HEK293T (cell line): ENCODE measurements at regions not wholly inside any gene's neighbourhood (a gene's known extent, or its start where the extent isn't known, plus 50 kb on each side); places are given as distances from the start of the nearest gene placed in this dataset.

Experiments
- CTCF ChIA-PET: fragments of 350-600 bp; formaldehyde crosslinking; extraction: SDS; loops from one replicate; lab custom pipeline; 2021; ENCODE audit warnings: antibody characterized with exemption, inconsistent platforms; lab: Yijun Ruan, JAX
- POLR2A ChIA-PET: fragments of 350-600 bp; formaldehyde crosslinking; extraction: SDS; loops from one replicate; lab custom pipeline; 2020; ENCODE audit warnings: antibody characterized with exemption, inconsistent platforms; lab: Yijun Ruan, JAX
- DNase-seq: peaks from one replicate; pipeline ENCODE4 v3.0.0; 2012; ENCODE audit warnings: mixed read lengths; ENCODE audit errors: extremely low spot score
- ARNT ChIP-seq: fragments of 450-650 bp; IDR thresholded peaks from 2 replicates; pipeline ENCODE4 v1.6.1; 2017; ENCODE audit warnings: mild to moderate bottlenecking
- BHLHE40 ChIP-seq: fragments of 450-650 bp; IDR thresholded peaks from 2 replicates; pipeline ENCODE4 v1.6.1; 2016; ENCODE audit warnings: mild to moderate bottlenecking, moderate library complexity, borderline replicate concordance
- CTBP1 ChIP-seq: fragments of 450-650 bp; IDR thresholded peaks from 2 replicates; pipeline ENCODE4 v1.6.1; 2016; ENCODE audit warnings: borderline replicate concordance
- ELF4 ChIP-seq: fragments of 450-650 bp; IDR thresholded peaks from 2 replicates; pipeline ENCODE4 v1.6.1; 2017; ENCODE audit warnings: antibody characterized with exemption
- FOXA1 ChIP-seq: fragments of 450-650 bp; IDR thresholded peaks from 2 replicates; pipeline ENCODE4 v1.6.1; 2016; ENCODE audit warnings: mild to moderate bottlenecking
- FOXK2 ChIP-seq: fragments of 450-650 bp; IDR thresholded peaks from 2 replicates; pipeline ENCODE4 v1.6.1; 2016; ENCODE audit warnings: mild to moderate bottlenecking
- FOXM1 ChIP-seq: fragments of 450-650 bp; IDR thresholded peaks from 2 replicates; pipeline ENCODE4 v1.6.1; 2017; ENCODE audit warnings: mild to moderate bottlenecking, borderline replicate concordance
- HDGF ChIP-seq: fragments of 450-650 bp; IDR thresholded peaks from 2 replicates; pipeline ENCODE4 v1.6.1; 2017; ENCODE audit warnings: antibody characterized with exemption, borderline replicate concordance
- L3MBTL2 ChIP-seq: fragments of 450-650 bp; conservative IDR thresholded peaks from 2 replicates; pipeline ENCODE4 v1.6.1; 2016; ENCODE audit warnings: mild to moderate bottlenecking
- LEF1 ChIP-seq: fragments of 450-650 bp; IDR thresholded peaks from 2 replicates; pipeline ENCODE4 v1.6.1; 2017; ENCODE audit warnings: mild to moderate bottlenecking, borderline replicate concordance
- NFRKB ChIP-seq: fragments of 450-650 bp; IDR thresholded peaks from 2 replicates; pipeline ENCODE4 v1.6.1; 2016; ENCODE audit warnings: mild to moderate bottlenecking, moderate library complexity
- PKNOX1 ChIP-seq: fragments of 450-650 bp; IDR thresholded peaks from 2 replicates; pipeline ENCODE4 v1.6.1; 2016
- SP1 ChIP-seq: fragments of 450-650 bp; IDR thresholded peaks from 2 replicates; pipeline ENCODE4 v1.6.1; 2017
- SUZ12 ChIP-seq: fragments of 450-650 bp; IDR thresholded peaks from 2 replicates; pipeline ENCODE4 v1.6.1; 2016; ENCODE audit warnings: mild to moderate bottlenecking
- TARDBP ChIP-seq: fragments of 450-650 bp; IDR thresholded peaks from 2 replicates; pipeline ENCODE4 v1.6.1; 2016
- ZNF384 ChIP-seq: fragments of 450-650 bp; IDR thresholded peaks from 2 replicates; pipeline ENCODE4 v1.6.1; 2016

- TF ChIP-seq FOXM1 = no peak
- no peak for TF ChIP-seq SP1
- TF ChIP-seq SUZ12 = no peak
- no peak for TF ChIP-seq CTBP1
- TF ChIP-seq BHLHE40 = no peak
- TF ChIP-seq TARDBP = no peak
- no peak for TF ChIP-seq PKNOX1
- no peak for TF ChIP-seq LEF1
- no peak for TF ChIP-seq FOXA1
- TF ChIP-seq ARNT = no peak
- TF ChIP-seq ELF4 = no peak
- TF ChIP-seq NFRKB = no peak
- no peak for TF ChIP-seq L3MBTL2
- TF ChIP-seq ZNF384 = no peak
- no peak for TF ChIP-seq HDGF
- no peak for TF ChIP-seq FOXK2
- no peak for DNase-seq
- ChIA-PET POLR2A (no interaction called here), CTCF (interaction anchor here (1.4 kb wide), 1 partner anchor 15 kb away, joined by 4 read pairs; no protein-coding TSS in a partner anchor)
These were observed 118.0 kb upstream of the RAI14 start for GRCh38 chr5:34538026-34538672.

GRCh38 chr5:34539183-34539582 lies 116.9 kb upstream of the RAI14 start:
- CTCF ChIA-PET = no interaction called here
- DNase-seq = no peak
- TF ChIP-seq LEF1 = no peak
- TF ChIP-seq SUZ12 = no peak
- TF ChIP-seq FOXA1 = no peak
- TF ChIP-seq BHLHE40 = no peak
- TF ChIP-seq ELF4 = no peak
- no peak for TF ChIP-seq L3MBTL2
- TF ChIP-seq HDGF = no peak
- POLR2A ChIA-PET = no interaction called here

- TF ChIP-seq TARDBP (no peak), ZNF384 (no peak), CTBP1 (no peak), FOXK2 (no peak), ELF4 (no peak), L3MBTL2 (no peak), NFRKB (no peak), HDGF (no peak)
- CTCF ChIA-PET = no interaction called here
- no peak for DNase-seq
- POLR2A ChIA-PET = no interaction called here
These were observed 115.1 kb upstream of the RAI14 start for GRCh38 chr5:34541067-34541466.

- CTCF ChIA-PET = no interaction called here
- no peak for DNase-seq
- POLR2A ChIA-PET = no interaction called here
- no peak for TF ChIP-seq ARNT
- TF ChIP-seq HDGF = no peak
- no peak for TF ChIP-seq LEF1
- TF ChIP-seq NFRKB = no peak
- TF ChIP-seq SP1 = no peak
- TF ChIP-seq FOXA1 = no peak
- TF ChIP-seq SUZ12 = no peak
- TF ChIP-seq BHLHE40 = no peak
These were observed 113.3 kb upstream of the RAI14 start for GRCh38 chr5:34542818-34543217.

- POLR2A ChIA-PET = no interaction called here
- TF ChIP-seq TARDBP = no peak
- no peak for TF ChIP-seq NFRKB
- no peak for TF ChIP-seq PKNOX1
- no peak for TF ChIP-seq L3MBTL2
- no peak for TF ChIP-seq HDGF
- TF ChIP-seq ELF4 = no peak
- TF ChIP-seq BHLHE40 = no peak
- TF ChIP-seq ZNF384 = no peak
- no peak for TF ChIP-seq CTBP1
- no peak for TF ChIP-seq ARNT
- TF ChIP-seq FOXA1 = no peak
- TF ChIP-seq SUZ12 = no peak
- TF ChIP-seq FOXK2 = no peak
- no peak for TF ChIP-seq FOXM1
- no peak for TF ChIP-seq LEF1
- TF ChIP-seq SP1 = no peak
- CTCF ChIA-PET = no interaction called here
- DNase-seq = no peak
These were observed 112.4 kb upstream of the RAI14 start for GRCh38 chr5:34543687-34544086.

GRCh38 chr5:34544403-34544802 lies 111.7 kb upstream of the RAI14 start:
- POLR2A ChIA-PET = no interaction called here
- TF ChIP-seq HDGF (no peak), ARNT (no peak), PKNOX1 (no peak), NFRKB (no peak), FOXM1 (no peak), FOXK2 (no peak), LEF1 (no peak), CTBP1 (no peak), L3MBTL2 (no peak), SUZ12 (no peak)
- CTCF ChIA-PET = no interaction called here
- no peak for DNase-seq
